BE2C (cell line): ENCODE measurements at regions not wholly inside any gene's neighbourhood (a gene's known extent, or its start where the extent isn't known, plus 50 kb on each side); places are given as distances from the start of the nearest gene placed in this dataset.
A peak's percentile ranks its signal among the peaks of the same experiment; 100 is the strongest.

Source experiments
- DNase-seq: peaks from one replicate; pipeline ENCODE4 v3.0.0-alpha.2; 2020
- H3K27me3 ChIP-seq: fragments of 250-450 bp; sonication (Bioruptor Pico); 2 replicates; pipeline ENCODE4 v1.5.1; 2020; ENCODE audit warnings: mild to moderate bottlenecking
- H3K36me3 ChIP-seq: fragments of 250-450 bp; sonication (Bioruptor Pico); 2 replicates; pipeline ENCODE4 v1.5.1; 2020; ENCODE audit warnings: mild to moderate bottlenecking
- H3K4me1 ChIP-seq: fragments of 250-450 bp; sonication (Bioruptor Pico); 2 replicates; pipeline ENCODE4 v1.5.1; 2020
- H3K4me3 ChIP-seq: 2 replicates; pipeline ENCODE4 v1.5.1; 2011; ENCODE audit warnings: low read depth, low read length
- H3K9me3 ChIP-seq: fragments of 250-450 bp; sonication (Bioruptor Pico); 2 replicates; pipeline ENCODE4 v1.5.1; 2020
- CTCF ChIP-seq: IDR thresholded peaks from 2 replicates; pipeline ENCODE4 v1.5.1; 2012; ENCODE audit warnings: mild to moderate bottlenecking, low read depth, low read length

DNA sequence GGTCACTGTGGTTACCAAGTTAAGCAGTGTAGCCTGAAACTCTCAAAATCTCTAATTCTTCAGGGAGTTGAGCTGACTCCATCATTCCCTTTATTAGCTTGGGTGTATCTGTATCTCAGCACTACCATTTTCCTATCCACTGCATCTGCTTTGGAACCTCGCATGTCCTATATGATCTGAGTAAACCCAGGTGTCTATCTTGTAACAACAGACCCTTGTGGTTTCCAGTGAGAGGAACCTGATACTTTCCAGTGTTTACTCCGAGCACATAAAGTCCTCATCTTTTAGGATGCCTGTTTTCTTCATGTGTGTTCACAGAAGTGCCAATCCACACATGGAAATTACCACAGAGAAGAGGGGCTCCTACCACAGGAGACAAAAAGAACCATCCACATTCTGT, 650.4 kb downstream of the LMO4 start:
- Histone ChIP-seq H3K36me3 (no peaks in the 10 kb centered on the region), H3K9me3 (no peaks in the 10 kb centered on the region), H3K4me3 (no peak overlapping the region), H3K27me3 (no peaks in the 10 kb centered on the region), H3K4me1 (no peaks in the 10 kb centered on the region)
- DNase-seq, result no peak
- no peak for TF ChIP-seq CTCF

DNA sequence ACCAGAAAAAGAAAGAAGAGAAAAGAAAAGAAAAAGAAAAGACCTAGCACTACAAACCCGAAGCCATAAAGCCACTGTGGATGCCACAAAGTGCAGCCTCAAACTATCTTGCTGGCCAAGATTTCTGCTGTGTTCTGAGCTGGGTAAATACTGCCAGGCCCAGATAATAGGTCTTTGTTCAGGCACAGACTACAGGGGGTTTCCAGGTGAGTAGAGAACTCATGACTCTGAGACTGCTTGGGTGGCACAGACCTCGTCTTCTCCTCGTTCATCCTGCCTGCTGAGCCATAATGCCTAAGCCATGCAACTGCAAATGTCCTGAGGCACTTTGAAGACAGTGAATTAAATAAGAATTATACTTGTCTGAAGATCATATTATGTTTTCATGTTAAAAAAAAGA, 651.8 kb downstream of the LMO4 start:
- DNase-seq, result no peak
- no peaks in the 10 kb centered on the region for H3K4me1 ChIP-seq
- H3K27me3 ChIP-seq, result no peaks in the 10 kb centered on the region
- H3K4me3 ChIP-seq, result no peak overlapping the region
- no peak for TF ChIP-seq CTCF
- no peaks in the 10 kb centered on the region for H3K9me3 ChIP-seq
- H3K36me3 ChIP-seq, result no peaks in the 10 kb centered on the region

- DNase-seq, result no peak
- Histone ChIP-seq H3K36me3 (no peaks in the 10 kb centered on the region), H3K9me3 (no peaks in the 10 kb centered on the region), H3K27me3 (no peaks in the 10 kb centered on the region), H3K4me1 (no peaks in the 10 kb centered on the region; the same call in 1 of the 2 replicates), H3K4me3 (no peak overlapping the region)
- no peak for TF ChIP-seq CTCF
Observed at GRCh38 chr1:87981386-87981785, 652.7 kb downstream of the LMO4 start.

GRCh38 chr1:87981810-87982209, 653.1 kb downstream of the LMO4 start:
- H3K9me3 ChIP-seq, result no peaks in the 10 kb centered on the region
- no peak overlapping the region for H3K4me3 ChIP-seq
- H3K36me3 ChIP-seq, result no peaks in the 10 kb centered on the region
- no peaks in the 10 kb centered on the region; the same call in 1 of the 2 replicates for H3K4me1 ChIP-seq
- TF ChIP-seq CTCF, result no peak
- no peaks in the 10 kb centered on the region for H3K27me3 ChIP-seq
- no peak for DNase-seq

GRCh38 chr1:87983841-87984240, 655.2 kb downstream of the LMO4 start:
- no peak for TF ChIP-seq CTCF
- DNase-seq, result no peak
- no peak overlapping the region for H3K4me3 ChIP-seq
- H3K27me3 ChIP-seq, result no peaks in the 10 kb centered on the region
- H3K36me3 ChIP-seq, result no peaks in the 10 kb centered on the region
- H3K4me1 ChIP-seq, result no peaks in the 10 kb centered on the region; the same call in 1 of the 2 replicates
- no peaks in the 10 kb centered on the region for H3K9me3 ChIP-seq

DNA sequence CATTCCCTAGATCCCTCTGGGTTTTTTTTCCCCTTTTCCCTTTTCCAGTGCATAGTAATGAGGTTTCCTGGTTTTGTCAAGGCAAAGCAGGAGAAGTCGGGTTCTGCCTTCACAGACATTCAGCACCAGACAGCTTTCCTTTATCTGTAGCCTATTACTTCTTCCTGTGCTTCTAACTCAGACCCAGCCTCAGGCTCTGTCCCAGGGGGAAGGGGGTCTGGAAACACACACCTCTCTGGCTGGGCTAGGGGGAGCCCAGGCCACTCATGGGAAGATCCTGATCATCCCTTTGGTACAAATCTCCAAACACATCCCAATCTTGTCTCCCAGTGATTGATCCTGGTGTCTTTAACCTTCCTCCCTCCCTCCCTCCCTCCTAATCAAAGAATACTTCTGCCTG, 656.4 kb downstream of the LMO4 start:
- H3K9me3 ChIP-seq, result no peaks in the 10 kb centered on the region
- no peak overlapping the region for H3K4me3 ChIP-seq
- no peaks in the 10 kb centered on the region for H3K27me3 ChIP-seq
- peak; percentile 70 for DNase-seq
- H3K36me3 ChIP-seq, result no peaks in the 10 kb centered on the region
- no peak for TF ChIP-seq CTCF
- no peaks in the 10 kb centered on the region; the same call in 1 of the 2 replicates for H3K4me1 ChIP-seq
